ENCODE measurements at regions not wholly inside any gene's neighbourhood (a gene's known extent, or its start where the extent isn't known, plus 50 kb on each side); places are given as distances from the start of the nearest gene placed in this dataset.

- Histone ChIP-seq H3K56ac (ENCODE audit: extremely low read depth, insufficient read depth, low read length) (no peak overlapping the region), H3K36me3 (ENCODE audit: control insufficient read depth, insufficient read depth, low read length) (no peaks in the 10 kb centered on the region), H3K27ac (ENCODE audit: insufficient read depth, low read length) (no peak overlapping the region), H4K8ac (ENCODE audit: low read depth in 2 of 2, low read length in 2 of 2) (no peak overlapping the region), H3K4me3 (ENCODE audit: insufficient read depth, low read depth, low read length) (no peak overlapping the region), H2BK5ac (ENCODE audit: low read depth, low read length, poor library complexity, severe bottlenecking) (no peak overlapping the region), H2BK15ac (ENCODE audit: low read depth, low read length) (no peak overlapping the region), H3K9me3 (ENCODE audit: control insufficient read depth, insufficient read depth, low read length) (no peaks in the 10 kb centered on the region), H3K4me1 (ENCODE audit: control insufficient read depth, insufficient read depth, low read length) (no peaks in the 10 kb centered on the region), H4K91ac (ENCODE audit: insufficient read depth, low read depth, low read length) (no peak overlapping the region), H3K79me1 (ENCODE audit: low read depth in 1 of 2, low read length in 2 of 2) (no peaks in the 10 kb centered on the region), H3K18ac (ENCODE audit: low read depth, low read length) (no peak overlapping the region), H4K20me1 (ENCODE audit: insufficient read depth, low read length) (no peaks in the 10 kb centered on the region), H3K9ac (ENCODE audit: low read depth, low read length) (no peak overlapping the region), H2BK20ac (ENCODE audit: low read depth, low read length) (no peak overlapping the region), H3K9me1 (ENCODE audit: insufficient read depth, low read length) (no peaks in the 10 kb centered on the region), H4K5ac (ENCODE audit: low read depth, low read length) (no peak overlapping the region), H3K14ac (replicated peaks; ENCODE audit: low read depth, low read length) (no peak overlapping the region), H3K27me3 (ENCODE audit: control insufficient read depth, insufficient read depth, low read length) (no peaks in the 10 kb centered on the region), H2AK9ac (replicated peaks; ENCODE audit: low read depth, low read length, poor library complexity) (no peak overlapping the region), H2AK5ac (ENCODE audit: low read depth, low read length) (no peak overlapping the region), H2BK120ac (ENCODE audit: low read depth, low read length) (no peak overlapping the region), H3K4me2 (ENCODE audit: low read depth, low read length) (no peak overlapping the region), H3K23ac (ENCODE audit: low read depth, low read length) (no peak overlapping the region), H2AFZ (replicated peaks; ENCODE audit: low read length, poor library complexity) (no peak overlapping the region), H3K4ac (ENCODE audit: low read depth, low read length) (no peak overlapping the region)
- dilution Hi-C loops (cut with HindIII; ENCODE audit: low sequenced_read_pairs, unreplicated experiment) (no loop called here), in situ Hi-C loops (cut with MboI; ENCODE audit: low sequenced_read_pairs) (no loop called here), intact Hi-C loops (cut with micrococcal nuclease) (no loop called here)
- DNase-seq (no peak), ATAC-seq (ENCODE audit: low read depth) (no peak)
- POLR2A ChIA-PET (ENCODE audit: unreplicated experiment): no interaction called here
- no TSS peak for BruUV-seq (replicated peaks)
- CTCF ChIA-PET: interaction anchor here (1.2 kb wide), 1 partner anchor 28 kb away, joined by 3 read pairs; no protein-coding TSS in a partner anchor
- no CpG with 5 or more reads among the region's 2 CpGs for WGBS, 2 experiments (ENCODE audit: extremely low coverage in 2 of 2, insufficient read length in 1 of 2)
- TF ChIP-seq MAFK (IDR thresholded peaks at IDR 0.05; ENCODE audit: low read depth, low read length) (no peak), RCOR1 (IDR thresholded peaks at IDR 0.05; ENCODE audit: insufficient replicate concordance, low read length) (no peak), SMC3 (IDR thresholded peaks at IDR 0.05; ENCODE audit: low read depth, low read length) (no peak), MAZ (IDR thresholded peaks at IDR 0.05; ENCODE audit: borderline replicate concordance, low read depth, low read length) (no peak), NFE2L2 (IDR thresholded peaks at IDR 0.05; ENCODE audit: low read depth, low read length) (no peak), MXI1 (IDR thresholded peaks at IDR 0.05; ENCODE audit: borderline replicate concordance, low read depth, low read length) (no peak), USF2 (IDR thresholded peaks at IDR 0.05; ENCODE audit: low read depth, low read length) (no peak)
Measured at GRCh38 chr4:10369517-10369916, 87.7 kb downstream of the ZNF518B start.
